B cell (primary cell): ENCODE measurements at regions not wholly inside any gene's neighbourhood (a gene's known extent, or its start where the extent isn't known, plus 50 kb on each side); places are given as distances from the start of the nearest gene placed in this dataset.

Experiments
- EZH2 ChIP-seq: IDR thresholded peaks from 2 replicates; pipeline ENCODE4 v1.6.1; 2012; ENCODE audit warnings: borderline replicate concordance, low read depth, mild to moderate bottlenecking, moderate library complexity, low read length; ENCODE audit not compliant: insufficient read depth, poor library complexity, severe bottlenecking
- TF ChIP-seq, protein P1 (sequence below): fragments of 200-600 bp; IDR thresholded peaks from one replicate; pipeline ENCODE4 v1.8.0; 2022; ENCODE audit warnings: antibody characterized with exemption, mild to moderate bottlenecking

- TF ChIP-seq, protein P1, sequence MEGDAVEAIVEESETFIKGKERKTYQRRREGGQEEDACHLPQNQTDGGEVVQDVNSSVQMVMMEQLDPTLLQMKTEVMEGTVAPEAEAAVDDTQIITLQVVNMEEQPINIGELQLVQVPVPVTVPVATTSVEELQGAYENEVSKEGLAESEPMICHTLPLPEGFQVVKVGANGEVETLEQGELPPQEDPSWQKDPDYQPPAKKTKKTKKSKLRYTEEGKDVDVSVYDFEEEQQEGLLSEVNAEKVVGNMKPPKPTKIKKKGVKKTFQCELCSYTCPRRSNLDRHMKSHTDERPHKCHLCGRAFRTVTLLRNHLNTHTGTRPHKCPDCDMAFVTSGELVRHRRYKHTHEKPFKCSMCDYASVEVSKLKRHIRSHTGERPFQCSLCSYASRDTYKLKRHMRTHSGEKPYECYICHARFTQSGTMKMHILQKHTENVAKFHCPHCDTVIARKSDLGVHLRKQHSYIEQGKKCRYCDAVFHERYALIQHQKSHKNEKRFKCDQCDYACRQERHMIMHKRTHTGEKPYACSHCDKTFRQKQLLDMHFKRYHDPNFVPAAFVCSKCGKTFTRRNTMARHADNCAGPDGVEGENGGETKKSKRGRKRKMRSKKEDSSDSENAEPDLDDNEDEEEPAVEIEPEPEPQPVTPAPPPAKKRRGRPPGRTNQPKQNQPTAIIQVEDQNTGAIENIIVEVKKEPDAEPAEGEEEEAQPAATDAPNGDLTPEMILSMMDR, result no peak
- TF ChIP-seq EZH2, result no peak
Measured at GRCh38 chr2:239520811-239521517, 120.1 kb upstream of the HDAC4 start.
